ENCODE measurements at regions not wholly inside any gene's neighbourhood (a gene's known extent, or its start where the extent isn't known, plus 50 kb on each side); places are given as distances from the start of the nearest gene placed in this dataset.

GRCh38 chr6:22954749-22955385 is 385.5 kb downstream of the HDGFL1 start:
- TF ChIP-seq SOX13 (IDR thresholded peaks at IDR 0.05) (no peak), SOX13 (CRISPR knock-in tag; conservative IDR thresholded peaks at IDR 0.05 in 1 of 2, IDR thresholded peaks at IDR 0.05 in 1 of 2) (peak in 1 of 2 experiments; percentile 53; a peak in 2 of 4 replicates), AFF4 (CRISPR knock-in tag; IDR thresholded peaks at IDR 0.05) (no peak), SOX6 (IDR thresholded peaks at IDR 0.05) (no peak), SOX6 (CRISPR knock-in tag; IDR thresholded peaks at IDR 0.05) (peak; percentile 53; the same call in 1 of the 2 replicates), ZNF530 (CRISPR knock-in tag; IDR thresholded peaks at IDR 0.05; ENCODE audit: low read depth) (no peak), FOXP1 (IDR thresholded peaks at IDR 0.05) (no peak), FOXP1 (CRISPR knock-in tag; IDR thresholded peaks at IDR 0.05) (0 out of 2 replicates have a peak, but pooled peaks have one; percentile 22), ISL2 (CRISPR knock-in tag; IDR thresholded peaks at IDR 0.05) (0 out of 2 replicates have a peak, but pooled peaks have one; percentile 38), SOX5 (CRISPR knock-in tag; IDR thresholded peaks at IDR 0.05; ENCODE audit: borderline replicate concordance) (peak; percentile 55), FOXJ3 (CRISPR knock-in tag; IDR thresholded peaks at IDR 0.05; ENCODE audit: borderline replicate concordance) (0 out of 2 replicates have a peak, but pooled peaks have one; percentile 14)
- no peaks in the 10 kb centered on the region for H3K4me1 ChIP-seq (ENCODE audit: insufficient read depth, low read length)
- in situ Hi-C loops (cut with HindIII; ENCODE audit: extremely low pct_ligation_motif_present, low pct_unique_long_range_greater_than_20kb) = no loop called here
- no peaks in the 10 kb centered on the region for H3K27me3 ChIP-seq (ENCODE audit: control insufficient read depth in 1 of 2, insufficient read depth in 2 of 2, low read length in 2 of 2)
- DNase-seq (ENCODE audit: low spot score) (peak; percentile 4), FAIRE-seq (peak; percentile 43), ATAC-seq (peak; percentile 73)
- ChIA-PET CTCF (ENCODE audit: low intra/inter-chr PET ratio, low total read pairs) (no interaction called here), POLR2A (no interaction called here)
- H2AFZ ChIP-seq (ENCODE audit: low read length) = no peak overlapping the region
- peak overlapping the region in 1 of 3 experiments; percentile 13; a peak in 1 of 6 replicates for H3K4me3 ChIP-seq (replicated peaks in 1 of 3; ENCODE audit: insufficient read depth in 1 of 3, low read depth in 2 of 3, low read length in 3 of 3)
- H3K9ac ChIP-seq (ENCODE audit: insufficient read depth, low read depth, low read length) = no peak overlapping the region
- intact Hi-C loops (cut with micrococcal nuclease; ENCODE audit: unreplicated experiment) = no loop called here
- no peaks in the 10 kb centered on the region for H3K79me2 ChIP-seq (ENCODE audit: insufficient read depth, low read length)
- H4K20me1 ChIP-seq (ENCODE audit: insufficient read depth, low read length) = no peaks in the 10 kb centered on the region
- peaks cover 77% of the 10 kb centered on the region for H3K9me3 ChIP-seq (ENCODE audit: low read length)
- H3K4me2 ChIP-seq (ENCODE audit: low read depth, low read length) = peak overlapping the region; percentile 33
- BruUV-seq (replicated peaks) = no TSS peak
- 6% methylated on average over 5 of the region's 5 CpGs for WGBS (ENCODE audit: low lambda C conversion rate)
- H3K36me3 ChIP-seq (replicated peaks in 1 of 2; ENCODE audit: control insufficient read depth in 1 of 2, insufficient read depth in 2 of 2, low read length in 2 of 2) = no peaks in the 10 kb centered on the region
- no peak overlapping the region for H3K27ac ChIP-seq (ENCODE audit: extremely low read length, insufficient read depth, low read length)

Data from HepG2 (cell line).